ENCODE measurements at regions not wholly inside any gene's neighbourhood (a gene's known extent, or its start where the extent isn't known, plus 50 kb on each side); places are given as distances from the start of the nearest gene placed in this dataset.

- H3K4me1 Mint-ChIP-seq (ENCODE audit: low read depth): peaks cover 1% of the 10 kb centered on the region
- H3K27ac Mint-ChIP-seq: no peak overlapping the region
- no peak for TF ChIP-seq CTCF (IDR thresholded peaks at IDR 0.05; ENCODE audit: unreplicated experiment)
- no peak for DNase-seq (ENCODE audit: low spot score, unreplicated experiment)
- no peak overlapping the region for H3K4me3 Mint-ChIP-seq (ENCODE audit: low read depth)
- no peaks in the 10 kb centered on the region for H3K9me3 Mint-ChIP-seq (ENCODE audit: low read depth)
- H3K27me3 Mint-ChIP-seq: no peaks in the 10 kb centered on the region
- no peaks in the 10 kb centered on the region for H3K36me3 Mint-ChIP-seq (ENCODE audit: insufficient read depth)
Observed at GRCh38 chr9:23608456-23608855, 217.6 kb downstream of the ELAVL2 start.

- DNase-seq (ENCODE audit: low spot score, unreplicated experiment): no peak
- no peak overlapping the region for H3K4me3 Mint-ChIP-seq (ENCODE audit: low read depth)
- H3K36me3 Mint-ChIP-seq (ENCODE audit: insufficient read depth): no peaks in the 10 kb centered on the region
- no peak for TF ChIP-seq CTCF (IDR thresholded peaks at IDR 0.05; ENCODE audit: unreplicated experiment)
- H3K4me1 Mint-ChIP-seq (ENCODE audit: low read depth): peaks cover 1% of the 10 kb centered on the region
- H3K27ac Mint-ChIP-seq: no peak overlapping the region
- H3K9me3 Mint-ChIP-seq (ENCODE audit: low read depth): no peaks in the 10 kb centered on the region
- H3K27me3 Mint-ChIP-seq: no peaks in the 10 kb centered on the region
Observed at GRCh38 chr9:23611869-23612268, 214.2 kb downstream of the ELAVL2 start.

- DNase-seq (ENCODE audit: low spot score, unreplicated experiment): no peak
- H3K4me1 Mint-ChIP-seq (ENCODE audit: low read depth): no peaks in the 10 kb centered on the region
- no peak overlapping the region for H3K4me3 Mint-ChIP-seq (ENCODE audit: low read depth)
- no peak for TF ChIP-seq CTCF (IDR thresholded peaks at IDR 0.05; ENCODE audit: unreplicated experiment)
- H3K36me3 Mint-ChIP-seq (ENCODE audit: insufficient read depth): no peaks in the 10 kb centered on the region
- no peaks in the 10 kb centered on the region for H3K9me3 Mint-ChIP-seq (ENCODE audit: low read depth)
- no peak overlapping the region for H3K27ac Mint-ChIP-seq
- no peaks in the 10 kb centered on the region for H3K27me3 Mint-ChIP-seq
Observed at GRCh38 chr9:23615569-23615968, 210.5 kb downstream of the ELAVL2 start.

GRCh38 chr9:23621188-23621587, 204.9 kb downstream of the ELAVL2 start:
- H3K27ac Mint-ChIP-seq: no peak overlapping the region
- H3K4me3 Mint-ChIP-seq (ENCODE audit: low read depth): no peak overlapping the region
- H3K27me3 Mint-ChIP-seq: no peaks in the 10 kb centered on the region
- H3K4me1 Mint-ChIP-seq (ENCODE audit: low read depth): no peaks in the 10 kb centered on the region
- no peak for DNase-seq (ENCODE audit: low spot score, unreplicated experiment)
- H3K36me3 Mint-ChIP-seq (ENCODE audit: insufficient read depth): no peaks in the 10 kb centered on the region
- TF ChIP-seq CTCF (IDR thresholded peaks at IDR 0.05; ENCODE audit: unreplicated experiment): no peak
- H3K9me3 Mint-ChIP-seq (ENCODE audit: low read depth): no peaks in the 10 kb centered on the region

GRCh38 chr9:23621924-23622323, 204.1 kb downstream of the ELAVL2 start:
- H3K4me3 Mint-ChIP-seq (ENCODE audit: low read depth): no peak overlapping the region
- no peaks in the 10 kb centered on the region for H3K36me3 Mint-ChIP-seq (ENCODE audit: insufficient read depth)
- no peaks in the 10 kb centered on the region for H3K4me1 Mint-ChIP-seq (ENCODE audit: low read depth)
- no peaks in the 10 kb centered on the region for H3K27me3 Mint-ChIP-seq
- no peak for TF ChIP-seq CTCF (IDR thresholded peaks at IDR 0.05; ENCODE audit: unreplicated experiment)
- H3K27ac Mint-ChIP-seq: no peak overlapping the region
- DNase-seq (ENCODE audit: low spot score, unreplicated experiment): no peak
- no peaks in the 10 kb centered on the region for H3K9me3 Mint-ChIP-seq (ENCODE audit: low read depth)

All from progenitor cell of endocrine pancreas (in vitro differentiated cells).